ENCODE measurements at regions not wholly inside any gene's neighbourhood (a gene's known extent, or its start where the extent isn't known, plus 50 kb on each side); places are given as distances from the start of the nearest gene placed in this dataset.
"Not testable (repeated sequence)": the region's sequence is repeated elsewhere in the genome, so short reads cannot be mapped to it uniquely, and the experiment has no call there.

DNA sequence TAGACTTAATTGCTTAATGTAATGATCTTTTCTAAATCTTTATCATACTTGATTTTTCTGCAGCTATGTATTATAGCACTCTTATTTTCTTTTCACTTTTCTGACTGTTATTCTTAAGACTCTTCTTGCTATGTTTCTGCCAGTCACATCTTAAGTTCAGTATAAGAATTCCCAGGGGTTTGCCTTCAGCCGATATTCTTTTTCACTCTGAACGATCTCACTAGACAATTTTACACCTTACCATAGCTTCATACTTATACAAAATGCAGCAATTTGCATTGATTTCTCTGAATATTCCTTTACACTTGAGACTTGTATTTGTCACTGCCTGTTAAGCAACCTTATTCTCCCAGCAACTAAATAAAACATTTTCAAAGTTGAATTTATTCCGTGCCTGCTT, 242.5 kb upstream of the OLFM3 start:
- Histone ChIP-seq H3K27me3 (replicated peaks; ENCODE audit: control insufficient read depth, insufficient read depth, low read length) (no peaks in the 10 kb centered on the region), H3K9me3 (no peaks in the 10 kb centered on the region), H3K4me1 (no peaks in the 10 kb centered on the region), H3K4me3 (ENCODE audit: low read depth, low read length) (no peak overlapping the region), H3K36me3 (ENCODE audit: control insufficient read depth, insufficient read depth, low read length) (no peaks in the 10 kb centered on the region)
- Mint-ChIP-seq H3K9me3 (ENCODE audit: unreplicated experiment) (no peaks in the 10 kb centered on the region), H3K27me3 (ENCODE audit: insufficient read depth, unreplicated experiment) (no peaks in the 10 kb centered on the region), H3K36me3 (ENCODE audit: insufficient read depth, unreplicated experiment) (no peaks in the 10 kb centered on the region), H3K4me3 (ENCODE audit: unreplicated experiment) (no peak overlapping the region), H3K4me1 (ENCODE audit: low read depth, unreplicated experiment) (no peaks in the 10 kb centered on the region), H3K27ac (ENCODE audit: unreplicated experiment) (no peak overlapping the region)
- DNase-seq: no peak
- TF ChIP-seq, protein P1, sequence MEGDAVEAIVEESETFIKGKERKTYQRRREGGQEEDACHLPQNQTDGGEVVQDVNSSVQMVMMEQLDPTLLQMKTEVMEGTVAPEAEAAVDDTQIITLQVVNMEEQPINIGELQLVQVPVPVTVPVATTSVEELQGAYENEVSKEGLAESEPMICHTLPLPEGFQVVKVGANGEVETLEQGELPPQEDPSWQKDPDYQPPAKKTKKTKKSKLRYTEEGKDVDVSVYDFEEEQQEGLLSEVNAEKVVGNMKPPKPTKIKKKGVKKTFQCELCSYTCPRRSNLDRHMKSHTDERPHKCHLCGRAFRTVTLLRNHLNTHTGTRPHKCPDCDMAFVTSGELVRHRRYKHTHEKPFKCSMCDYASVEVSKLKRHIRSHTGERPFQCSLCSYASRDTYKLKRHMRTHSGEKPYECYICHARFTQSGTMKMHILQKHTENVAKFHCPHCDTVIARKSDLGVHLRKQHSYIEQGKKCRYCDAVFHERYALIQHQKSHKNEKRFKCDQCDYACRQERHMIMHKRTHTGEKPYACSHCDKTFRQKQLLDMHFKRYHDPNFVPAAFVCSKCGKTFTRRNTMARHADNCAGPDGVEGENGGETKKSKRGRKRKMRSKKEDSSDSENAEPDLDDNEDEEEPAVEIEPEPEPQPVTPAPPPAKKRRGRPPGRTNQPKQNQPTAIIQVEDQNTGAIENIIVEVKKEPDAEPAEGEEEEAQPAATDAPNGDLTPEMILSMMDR (IDR thresholded peaks at IDR 0.05; ENCODE audit: insufficient read depth in 1 of 2, low read depth in 1 of 2, low read length in 1 of 2, severe bottlenecking in 1 of 2, unreplicated experiment in 1 of 2): no peak
- intact Hi-C loops (cut with micrococcal nuclease; ENCODE audit: unreplicated experiment): no loop called here
- ChIA-PET CTCF (no interaction called here), POLR2A (no interaction called here)
- no TSS peak for BruUV-seq (replicated peaks)

DNA sequence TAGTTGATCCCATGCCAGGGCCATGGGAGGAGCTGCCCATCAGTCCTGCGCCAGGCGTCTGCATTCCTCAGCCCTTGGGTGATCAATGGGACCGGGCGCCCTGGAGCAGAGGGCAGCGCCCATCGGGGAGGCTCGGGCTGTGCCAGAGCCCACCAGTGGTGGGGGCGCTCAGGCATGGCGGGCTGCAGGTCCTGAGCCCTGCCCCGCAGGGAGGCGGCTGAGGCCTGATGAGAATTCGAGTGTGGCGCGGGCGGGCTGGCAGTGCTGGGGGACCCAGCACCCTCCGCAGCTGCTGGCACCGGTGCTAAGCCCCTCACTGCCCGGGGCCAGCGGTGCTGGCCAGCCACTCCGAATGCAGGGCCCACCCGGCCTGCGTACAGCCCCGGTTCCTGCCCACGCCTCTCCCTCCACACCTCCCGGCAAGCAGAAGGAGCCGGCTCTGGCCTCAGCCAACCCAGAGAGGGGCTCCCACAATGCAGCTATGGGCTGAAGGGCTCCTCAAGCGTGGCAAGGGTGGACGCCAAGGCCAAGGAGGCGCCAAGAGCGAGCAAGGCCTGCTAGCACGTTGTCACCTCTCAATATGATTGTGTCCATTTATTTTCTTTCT, 238.1 kb upstream of the OLFM3 start:
- no peak overlapping the region for H3K27ac Mint-ChIP-seq (ENCODE audit: unreplicated experiment)
- TF ChIP-seq, protein P1 (IDR thresholded peaks at IDR 0.05; ENCODE audit: insufficient read depth in 1 of 2, low read depth in 1 of 2, low read length in 1 of 2, severe bottlenecking in 1 of 2, unreplicated experiment in 1 of 2): no peak
- H3K27me3 Mint-ChIP-seq (ENCODE audit: insufficient read depth, unreplicated experiment): no peaks in the 10 kb centered on the region
- no peaks in the 10 kb centered on the region for H3K9me3 Mint-ChIP-seq (ENCODE audit: unreplicated experiment)
- H3K36me3 ChIP-seq (ENCODE audit: control insufficient read depth, insufficient read depth, low read length): no peaks in the 10 kb centered on the region
- POLR2A ChIA-PET: no interaction called here
- H3K4me3 ChIP-seq (ENCODE audit: low read depth, low read length): no peak overlapping the region
- no peaks in the 10 kb centered on the region for H3K4me1 Mint-ChIP-seq (ENCODE audit: low read depth, unreplicated experiment)
- intact Hi-C loops (cut with micrococcal nuclease; ENCODE audit: unreplicated experiment): no loop called here
- DNase-seq: no peak
- no peaks in the 10 kb centered on the region for H3K4me1 ChIP-seq
- no peaks in the 10 kb centered on the region for H3K27me3 ChIP-seq (replicated peaks; ENCODE audit: control insufficient read depth, insufficient read depth, low read length)
- CTCF ChIA-PET: no interaction called here
- H3K36me3 Mint-ChIP-seq (ENCODE audit: insufficient read depth, unreplicated experiment): no peaks in the 10 kb centered on the region
- H3K4me3 Mint-ChIP-seq (ENCODE audit: unreplicated experiment): no peak overlapping the region
- no peaks in the 10 kb centered on the region for H3K9me3 ChIP-seq
- BruUV-seq (replicated peaks): no TSS peak

DNA sequence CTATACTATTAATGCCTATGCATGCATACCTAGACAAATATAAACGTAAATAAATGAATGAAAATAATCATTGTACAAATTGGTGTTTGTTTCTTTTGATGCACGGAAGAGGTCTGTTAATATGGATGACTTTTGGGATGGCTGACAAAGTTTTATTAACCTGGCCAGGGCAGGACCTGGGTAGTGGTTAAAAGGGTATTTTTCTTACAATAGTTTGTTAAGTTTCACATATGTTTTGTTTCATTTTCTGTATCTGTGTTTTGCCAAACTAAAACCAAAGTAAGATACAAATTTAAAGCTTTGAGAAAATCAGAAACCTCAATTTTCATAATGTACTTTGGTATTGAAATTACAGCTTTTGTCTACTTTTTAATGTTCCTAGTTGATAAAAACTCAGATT, 222.7 kb upstream of the OLFM3 start:
- Mint-ChIP-seq H3K27me3 (ENCODE audit: insufficient read depth, unreplicated experiment) (no peaks in the 10 kb centered on the region), H3K4me3 (ENCODE audit: unreplicated experiment) (no peak overlapping the region), H3K4me1 (ENCODE audit: low read depth, unreplicated experiment) (no peaks in the 10 kb centered on the region), H3K9me3 (ENCODE audit: unreplicated experiment) (no peaks in the 10 kb centered on the region), H3K36me3 (ENCODE audit: insufficient read depth, unreplicated experiment) (no peaks in the 10 kb centered on the region), H3K27ac (ENCODE audit: unreplicated experiment) (no peak overlapping the region)
- intact Hi-C loops (cut with micrococcal nuclease; ENCODE audit: unreplicated experiment): no loop called here
- CTCF ChIA-PET: no interaction called here
- H3K36me3 ChIP-seq (ENCODE audit: control insufficient read depth, insufficient read depth, low read length): no peaks in the 10 kb centered on the region
- TF ChIP-seq, protein P1 (IDR thresholded peaks at IDR 0.05; ENCODE audit: insufficient read depth in 1 of 2, low read depth in 1 of 2, low read length in 1 of 2, severe bottlenecking in 1 of 2, unreplicated experiment in 1 of 2): no peak
- no TSS peak for BruUV-seq (replicated peaks)
- H3K4me1 ChIP-seq: no peaks in the 10 kb centered on the region
- POLR2A ChIA-PET: no interaction called here
- H3K4me3 ChIP-seq (ENCODE audit: low read depth, low read length): no peak overlapping the region
- H3K9me3 ChIP-seq: no peaks in the 10 kb centered on the region
- DNase-seq: no peak
- no peaks in the 10 kb centered on the region for H3K27me3 ChIP-seq (replicated peaks; ENCODE audit: control insufficient read depth, insufficient read depth, low read length)

DNA sequence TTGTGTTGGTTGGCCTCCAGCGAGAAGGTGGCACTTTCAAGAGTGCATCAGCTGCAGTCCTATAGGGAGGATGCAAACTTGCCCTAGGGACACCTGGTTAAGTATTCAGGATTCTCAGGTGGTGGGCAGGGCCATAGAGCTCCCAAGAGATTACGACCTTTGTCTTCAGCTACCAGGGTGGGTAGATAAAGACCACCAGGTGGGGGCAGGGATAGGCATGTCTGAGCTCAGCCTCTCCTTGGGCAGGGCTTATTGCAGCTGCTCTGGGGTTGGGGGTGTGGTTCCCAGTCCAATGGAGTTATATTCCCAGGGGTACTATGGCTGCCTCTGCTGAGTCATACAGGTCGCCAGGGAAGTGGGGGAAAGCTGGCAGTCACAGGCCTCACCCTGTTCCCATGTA, 214.2 kb upstream of the OLFM3 start:
- CTCF ChIA-PET; H3K36me3 ChIP-seq (ENCODE audit: control insufficient read depth, insufficient read depth, low read length); H3K27me3 Mint-ChIP-seq (ENCODE audit: insufficient read depth, unreplicated experiment); H3K36me3 Mint-ChIP-seq (ENCODE audit: insufficient read depth, unreplicated experiment); H3K27ac Mint-ChIP-seq (ENCODE audit: unreplicated experiment); H3K27me3 ChIP-seq (replicated peaks; ENCODE audit: control insufficient read depth, insufficient read depth, low read length); DNase-seq; H3K4me3 ChIP-seq (ENCODE audit: low read depth, low read length); H3K4me1 Mint-ChIP-seq (ENCODE audit: low read depth, unreplicated experiment); intact Hi-C loops (cut with micrococcal nuclease; ENCODE audit: unreplicated experiment); H3K9me3 Mint-ChIP-seq (ENCODE audit: unreplicated experiment); H3K9me3 ChIP-seq; H3K4me1 ChIP-seq; H3K4me3 Mint-ChIP-seq (ENCODE audit: unreplicated experiment); POLR2A ChIA-PET; BruUV-seq (replicated peaks): not testable (repeated sequence)

Measured in Caco-2 (cell line).